GM23248 (cell line): ENCODE measurements at regions not wholly inside any gene's neighbourhood (a gene's known extent, or its start where the extent isn't known, plus 50 kb on each side); places are given as distances from the start of the nearest gene placed in this dataset.
"Not testable (repeated sequence)": the region's sequence is repeated elsewhere in the genome, so short reads cannot be mapped to it uniquely, and the experiment has no call there.

ENCODE experiments used
- DNase-seq: peaks from one replicate; pipeline ENCODE4 v3.0.0-alpha.2; 2015
- H2AFZ ChIP-seq: fragments of 200-600 bp; sonication (generic); 2 replicates; pipeline ENCODE4 v1.6.1; 2016; ENCODE audit warnings: antibody characterized with exemption
- H3F3A ChIP-seq: fragments of 200-600 bp; sonication (generic); 2 replicates; pipeline ENCODE4 v1.6.1; 2016; ENCODE audit warnings: mild to moderate bottlenecking, antibody characterized with exemption, mixed run types; ENCODE audit not compliant: insufficient read depth
- H3K27ac ChIP-seq: fragments of 200-600 bp; sonication (generic); 2 replicates; pipeline ENCODE4 v1.5.1; 2016; ENCODE audit warnings: mild to moderate bottlenecking
- H3K27me3 ChIP-seq: fragments of 200-600 bp; sonication (generic); replicated peaks from 2 replicates; pipeline ENCODE4 v1.6.1; 2016; ENCODE audit warnings: mild to moderate bottlenecking; ENCODE audit not compliant: insufficient read depth
- H3K36me3 ChIP-seq: fragments of 200-600 bp; sonication (generic); 2 replicates; pipeline ENCODE4 v1.6.1; 2016; ENCODE audit warnings: low read depth, mild to moderate bottlenecking
- H3K4me1 ChIP-seq: fragments of 200-600 bp; sonication (generic); 2 replicates; pipeline ENCODE4 v1.6.1; 2016; ENCODE audit warnings: mild to moderate bottlenecking; ENCODE audit not compliant: insufficient read depth
- H3K4me2 ChIP-seq: fragments of 200-600 bp; sonication (generic); one replicate; pipeline ENCODE4 v1.6.1; 2016; ENCODE audit warnings: mild to moderate bottlenecking; ENCODE audit not compliant: unreplicated experiment
- H3K4me3 ChIP-seq: fragments of 200-600 bp; sonication (generic); 2 replicates; pipeline ENCODE4 v1.5.1; 2016; ENCODE audit warnings: mild to moderate bottlenecking
- H3K79me2 ChIP-seq: fragments of 200-600 bp; sonication (generic); 2 replicates; pipeline ENCODE4 v1.6.1; 2016; ENCODE audit warnings: mild to moderate bottlenecking; ENCODE audit not compliant: insufficient read depth
- H3K9ac ChIP-seq: fragments of 200-600 bp; sonication (generic); 2 replicates; pipeline ENCODE4 v1.6.1; 2016; ENCODE audit warnings: mild to moderate bottlenecking
- H3K9me2 ChIP-seq: fragments of 200-600 bp; sonication (generic); 2 replicates; pipeline ENCODE4 v1.6.1; 2016; ENCODE audit warnings: mixed run types, mild to moderate bottlenecking, moderate library complexity; ENCODE audit not compliant: insufficient read depth
- H3K9me3 ChIP-seq: fragments of 200-600 bp; sonication (generic); one replicate; pipeline ENCODE4 v1.6.1; 2017; ENCODE audit warnings: low read depth
- H4K20me1 ChIP-seq: fragments of 200-600 bp; sonication (generic); 2 replicates; pipeline ENCODE4 v1.6.0; 2016; ENCODE audit not compliant: insufficient read depth
- EZH2 ChIP-seq: fragments of 200-600 bp; sonication (generic); IDR thresholded peaks from 2 replicates; pipeline ENCODE4 v1.6.1; 2018; ENCODE audit warnings: antibody characterized with exemption, mild to moderate bottlenecking; ENCODE audit not compliant: insufficient read depth, poor library complexity, severe bottlenecking
- EZH2phosphoT487 ChIP-seq: fragments of 200-600 bp; sonication (generic); IDR thresholded peaks from 2 replicates; pipeline ENCODE4 v1.6.1; 2018; ENCODE audit warnings: antibody characterized with exemption, moderate library complexity, mild to moderate bottlenecking, low read depth; ENCODE audit not compliant: insufficient read depth
- WGBS, 2 experiments: methylation state at CpG; one replicate each; pipeline ENCODE4 v1.1.6; 2015 to 2017; ENCODE audit warnings: low lambda C conversion rate in 2 of 2, low coverage in 1 of 2; ENCODE audit errors: missing lambda C conversion rate in 2 of 2; 5-methylcytosine and 5-hydroxymethylcytosine counted together
- in situ Hi-C: fragments of 300-500 bp; cut with MboI; formaldehyde crosslinking; loops from 2 replicates; pipeline ENCODE4 v1.15.0; 2020

DNA sequence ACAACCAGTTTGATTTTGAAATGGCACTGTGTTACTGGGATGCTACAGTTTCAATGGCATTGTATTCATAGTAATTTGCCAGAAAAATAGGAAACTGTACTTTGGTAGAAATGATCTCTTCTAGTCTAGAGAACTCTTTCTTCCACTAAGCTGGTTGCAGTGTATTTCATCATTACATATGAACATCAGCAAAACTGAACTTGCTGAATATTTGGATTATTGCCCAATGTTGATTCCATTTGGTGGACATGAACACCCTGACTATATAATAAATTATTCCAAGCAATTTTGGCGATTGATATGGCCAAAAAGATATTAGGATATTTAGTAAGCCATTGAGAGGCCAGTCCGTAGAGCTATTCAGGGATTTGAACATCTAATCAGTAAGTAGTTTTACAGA lies 191.8 kb upstream of the CXorf66 start:
- in situ Hi-C loops: no loop called here
- no peaks in the 10 kb centered on the region for H3K36me3 ChIP-seq
- DNase-seq: no peak
- H3K4me1 ChIP-seq: no peaks in the 10 kb centered on the region
- no peak overlapping the region for H3K4me2 ChIP-seq
- no peak overlapping the region for H2AFZ ChIP-seq
- H4K20me1 ChIP-seq: no peaks in the 10 kb centered on the region
- H3K27ac ChIP-seq: no peak overlapping the region
- no peak overlapping the region for H3K4me3 ChIP-seq
- H3K9me2 ChIP-seq: no peaks in the 10 kb centered on the region
- WGBS, 2 experiments: 63 to 66% methylated on average over 2 of the region's 2 CpGs
- H3K9me3 ChIP-seq: no peaks in the 10 kb centered on the region
- H3K79me2 ChIP-seq: no peaks in the 10 kb centered on the region
- no peaks in the 10 kb centered on the region for H3K27me3 ChIP-seq
- H3F3A ChIP-seq: no peaks in the 10 kb centered on the region
- no peak for TF ChIP-seq EZH2phosphoT487
- TF ChIP-seq EZH2: no peak
- H3K9ac ChIP-seq: no peak overlapping the region

- no peak overlapping the region for H2AFZ ChIP-seq
Measured at GRCh38 chrX:140151316-140151715, 186.0 kb upstream of the CXorf66 start.

DNA sequence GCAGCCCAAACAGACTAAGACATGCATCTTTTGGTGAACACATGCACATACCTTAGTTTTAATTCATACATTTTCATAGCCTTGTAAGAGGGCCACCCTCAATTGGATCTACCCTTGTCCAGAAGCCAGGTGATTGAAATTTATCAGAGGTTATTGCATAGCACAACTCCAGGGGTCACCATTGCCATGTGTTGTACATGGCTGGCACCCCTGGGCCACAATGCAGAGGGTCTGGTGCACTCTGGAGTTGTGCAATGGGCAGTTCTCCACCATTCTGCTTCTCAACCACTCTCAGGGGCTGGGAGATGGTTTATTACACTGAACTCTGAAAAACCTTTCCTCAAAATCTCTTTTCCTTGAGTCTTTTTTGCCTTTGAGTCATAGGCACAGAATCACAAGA lies 184.4 kb upstream of the CXorf66 start:
- DNase-seq: no peak
- Histone ChIP-seq H3K4me1 (no peaks in the 10 kb centered on the region), H2AFZ (no peak overlapping the region), H3K9me2 (no peaks in the 10 kb centered on the region), H3K4me2 (no peak overlapping the region), H3K27me3 (no peaks in the 10 kb centered on the region), H3F3A (no peaks in the 10 kb centered on the region), H3K79me2 (no peaks in the 10 kb centered on the region), H3K9ac (no peak overlapping the region), H3K4me3 (no peak overlapping the region), H3K36me3 (no peaks in the 10 kb centered on the region), H3K9me3 (no peaks in the 10 kb centered on the region), H3K27ac (no peak overlapping the region), H4K20me1 (no peaks in the 10 kb centered on the region)
- in situ Hi-C loops: no loop called here
- TF ChIP-seq EZH2 (no peak), EZH2phosphoT487 (no peak)

More at GRCh38 chrX:140151316-140151715, 186.0 kb upstream of the CXorf66 start:
- Histone ChIP-seq H3K9ac (no peak overlapping the region), H3K27ac (no peak overlapping the region), H3K4me2 (no peak overlapping the region), H3K4me3 (no peak overlapping the region), H3K9me2 (no peaks in the 10 kb centered on the region), H3K36me3 (no peaks in the 10 kb centered on the region), H4K20me1 (no peaks in the 10 kb centered on the region), H3K79me2 (no peaks in the 10 kb centered on the region), H3K27me3 (no peaks in the 10 kb centered on the region), H3K4me1 (no peaks in the 10 kb centered on the region), H3K9me3 (no peaks in the 10 kb centered on the region), H3F3A (no peaks in the 10 kb centered on the region)
- no peak for TF ChIP-seq EZH2phosphoT487
- TF ChIP-seq EZH2: no peak
- DNase-seq: no peak
- WGBS, 2 experiments: 0 to 44% methylated on average over 1 to 4 of the region's 4 CpGs
- in situ Hi-C loops: no loop called here

DNA sequence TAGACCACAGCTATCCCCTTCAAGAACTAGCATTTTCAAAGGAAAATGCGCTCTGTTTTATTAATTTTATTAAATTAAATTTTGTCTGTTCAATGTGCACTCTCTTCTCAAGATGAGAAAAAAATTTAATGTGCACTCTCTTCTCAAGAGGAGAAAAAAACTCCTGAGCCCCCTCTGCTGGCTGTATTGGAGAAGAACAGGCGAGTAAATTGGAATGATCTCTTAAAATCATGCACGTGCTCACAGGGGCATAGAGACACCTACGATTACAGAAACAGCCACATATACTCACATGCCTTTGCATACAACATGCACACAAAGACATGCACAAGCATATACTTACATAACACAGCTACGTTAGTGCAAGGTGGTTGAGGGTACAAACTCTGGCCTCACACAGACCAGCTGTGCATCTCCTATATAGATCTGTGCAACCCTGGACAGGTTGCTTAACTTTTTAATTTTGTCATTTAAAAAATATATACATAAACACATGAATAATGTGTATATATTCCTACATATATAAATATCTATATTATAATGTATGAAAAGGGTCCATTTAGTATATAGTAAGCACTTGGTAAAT lies 176.2 kb upstream of the CXorf66 start:
- WGBS, 2 experiments: 0 to 3% methylated on average over 5 of the region's 5 CpGs
- H3K27me3 ChIP-seq: no peaks in the 10 kb centered on the region
- in situ Hi-C loops: no loop called here
- H2AFZ ChIP-seq: no peak overlapping the region
- H3K9ac ChIP-seq: no peak overlapping the region
- no peaks in the 10 kb centered on the region for H4K20me1 ChIP-seq
- DNase-seq: peak; percentile 41
- no peak overlapping the region for H3K4me3 ChIP-seq
- no peaks in the 10 kb centered on the region for H3K4me1 ChIP-seq
- H3K4me2 ChIP-seq: no peak overlapping the region
- no peaks in the 10 kb centered on the region for H3K9me3 ChIP-seq
- H3K79me2 ChIP-seq: no peaks in the 10 kb centered on the region
- H3F3A ChIP-seq: no peaks in the 10 kb centered on the region
- H3K27ac ChIP-seq: no peak overlapping the region
- H3K9me2 ChIP-seq: no peaks in the 10 kb centered on the region
- TF ChIP-seq EZH2 (no peak), EZH2phosphoT487 (no peak)
- no peaks in the 10 kb centered on the region for H3K36me3 ChIP-seq

DNA sequence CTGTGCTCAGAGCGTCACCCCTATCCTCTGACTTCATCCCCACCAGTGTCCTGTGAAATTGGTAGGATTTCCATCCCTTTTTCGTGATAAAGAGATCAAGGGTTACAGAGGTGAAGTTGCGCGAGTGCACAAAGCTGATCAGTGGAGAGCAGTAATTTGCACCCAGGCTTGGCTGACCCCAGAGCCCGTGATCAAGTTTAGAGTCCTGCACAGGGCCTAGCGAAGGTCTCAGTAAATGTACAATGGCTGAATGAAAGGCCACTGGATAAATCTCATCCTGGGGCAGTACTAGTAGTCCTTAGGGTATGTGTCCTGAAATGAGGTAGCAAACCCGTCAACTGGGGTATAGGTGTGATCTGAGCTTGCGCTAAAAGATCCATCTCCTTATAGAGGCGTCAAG lies 173.2 kb upstream of the CXorf66 start:
- H3K4me3 ChIP-seq, H3K4me2 ChIP-seq, H3K27ac ChIP-seq, DNase-seq, H3F3A ChIP-seq, H3K79me2 ChIP-seq, H3K9me2 ChIP-seq, H3K9ac ChIP-seq, H3K4me1 ChIP-seq, H2AFZ ChIP-seq, H3K36me3 ChIP-seq, H4K20me1 ChIP-seq, H3K27me3 ChIP-seq, H3K9me3 ChIP-seq, in situ Hi-C loops: not testable (repeated sequence)
- 76 to 81% methylated on average over 9 of the region's 9 CpGs for WGBS, 2 experiments

- H4K20me1 ChIP-seq, H3K27ac ChIP-seq, DNase-seq, H3K4me3 ChIP-seq, H3K27me3 ChIP-seq, H3K36me3 ChIP-seq, H3K4me1 ChIP-seq, H3K79me2 ChIP-seq, H3K9me3 ChIP-seq, H3K4me2 ChIP-seq, in situ Hi-C loops, H3K9me2 ChIP-seq, H3F3A ChIP-seq, H2AFZ ChIP-seq, H3K9ac ChIP-seq: not testable (repeated sequence)
- WGBS, 2 experiments: 67 to 90% methylated on average over 1 of the region's 3 CpGs
Measured at GRCh38 chrX:140138065-140138464, 172.7 kb upstream of the CXorf66 start.
